ENCODE measurements at regions not wholly inside any gene's neighbourhood (a gene's known extent, or its start where the extent isn't known, plus 50 kb on each side); places are given as distances from the start of the nearest gene placed in this dataset.

- TF ChIP-seq CTCF (IDR thresholded peaks at IDR 0.05; ENCODE audit: control extremely low read depth in 1 of 3, insufficient read depth in 1 of 3, low read depth in 1 of 3, low read length in 3 of 3) (no peak), SIRT6 (IDR thresholded peaks at IDR 0.05; ENCODE audit: low read length) (no peak), SP2 (IDR thresholded peaks at IDR 0.05; ENCODE audit: low read length) (no peak), MAFK (IDR thresholded peaks at IDR 0.05; ENCODE audit: low read depth, low read length) (no peak), RBBP5 (IDR thresholded peaks at IDR 0.05; ENCODE audit: borderline replicate concordance, low read depth, low read length) (no peak), CEBPB (IDR thresholded peaks at IDR 0.05; ENCODE audit: low read depth, low read length) (no peak), NANOG (IDR thresholded peaks at IDR 0.05; ENCODE audit: insufficient read depth, low read depth, low read length, poor library complexity, severe bottlenecking) (no peak)
These were observed 426.1 kb downstream of the DSC3 start (continued) for GRCh38 chr18:30616414-30616813.
